HepG2 (cell line): ENCODE measurements at regions not wholly inside any gene's neighbourhood (a gene's known extent, or its start where the extent isn't known, plus 50 kb on each side); places are given as distances from the start of the nearest gene placed in this dataset.

Source experiments
- ATAC-seq: fragments of 200-7000 bp; cut with Tn5 transposase; 3 replicates; pipeline ENCODE4 v1.9.1; 2020; ENCODE audit warnings: mild to moderate bottlenecking, moderate library complexity
- BruUV-seq: library from RNA; stranded (reverse); fragments of 400-500 nt; replicated peaks from 2 replicates; lab custom pipeline; 2021; lab: Mats Ljungman, UMichigan
- CTCF ChIA-PET: fragments of 300-600 bp; formaldehyde crosslinking; extraction: SDS; loops from one replicate; lab custom pipeline; 2021; ENCODE audit warnings: low total read pairs, inconsistent platforms, low intra/inter-chr PET ratio; lab: Yijun Ruan, JAX
- POLR2A ChIA-PET: fragments of 350-600 bp; sonication (Branson Sonifier 250); formaldehyde crosslinking; loops from one replicate; lab custom pipeline; 2020; ENCODE audit warnings: antibody characterized with exemption, inconsistent platforms; lab: Yijun Ruan, JAX
- DNase-seq: peaks from one replicate; pipeline ENCODE4 v3.0.0-alpha.2; 2015; ENCODE audit warnings: low spot score
- FAIRE-seq: peaks from 3 replicates; lab custom pipeline; 2011; peaks lifted over from hg19 to GRCh38; lab: Jason Lieb, UNC
- H2AFZ ChIP-seq: one replicate; pipeline ENCODE4 v1.6.1; 2011; ENCODE audit warnings: low read length, inconsistent platforms
- H3K27ac ChIP-seq: fragments of 300-600 bp; 3 replicates; pipeline ENCODE4 v1.8.0; 2011; ENCODE audit warnings: mixed run types, mild to moderate bottlenecking, mixed read lengths, low read length, inconsistent platforms; ENCODE audit not compliant: insufficient read depth; ENCODE audit errors: extremely low read length
- H3K27me3 ChIP-seq, 2 experiments: fragments of 200-600 bp in 1 of 2; 2 replicates in 1 of 2; 3 replicates in 1 of 2; pipeline versions ENCODE4 v1.6.0 to v1.8.0; 2011; ENCODE audit warnings: low read length in 2 of 2, mild to moderate bottlenecking in 2 of 2, moderate library complexity in 2 of 2, inconsistent platforms in 1 of 2; ENCODE audit not compliant: insufficient read depth in 2 of 2, control insufficient read depth in 1 of 2
- H3K36me3 ChIP-seq, 2 experiments: fragments of 200-600 bp in 1 of 2; replicated peaks in 1 of 2; 2 replicates in 1 of 2; 3 replicates in 1 of 2; pipeline versions ENCODE4 v1.5.1 to v1.8.0; 2011; ENCODE audit warnings: low read length in 2 of 2, inconsistent platforms in 1 of 2; ENCODE audit not compliant: insufficient read depth in 2 of 2, control insufficient read depth in 1 of 2
- H3K4me1 ChIP-seq: 2 replicates; pipeline ENCODE4 v1.5.1; 2012; ENCODE audit warnings: low read length, inconsistent platforms; ENCODE audit not compliant: insufficient read depth
- H3K4me2 ChIP-seq: 2 replicates; pipeline ENCODE4 v1.6.0; 2011; ENCODE audit warnings: low read depth, low read length, inconsistent platforms
- H3K4me3 ChIP-seq, 3 experiments: fragments of 200-600 bp in 1 of 3; sonication (generic), shearing (Covaris generic) in 1 of 3; replicated peaks in 1 of 3; 2 replicates each; pipeline ENCODE4 v1.5.1; 2011 to 2016; ENCODE audit warnings: low read length in 3 of 3, inconsistent platforms in 2 of 3, low read depth in 2 of 3, mild to moderate bottlenecking in 2 of 3, control low read depth in 1 of 3, mixed read lengths in 1 of 3; ENCODE audit not compliant: insufficient read depth in 1 of 3
- H3K79me2 ChIP-seq: one replicate; pipeline ENCODE4 v1.6.1; 2011; ENCODE audit warnings: low read length, inconsistent platforms; ENCODE audit not compliant: insufficient read depth
- H3K9ac ChIP-seq: 2 replicates; pipeline ENCODE4 v1.6.0; 2011; ENCODE audit warnings: mild to moderate bottlenecking, low read depth, low read length, inconsistent platforms; ENCODE audit not compliant: insufficient read depth
- H3K9me3 ChIP-seq: 2 replicates; pipeline ENCODE4 v1.5.1; 2012; ENCODE audit warnings: mild to moderate bottlenecking, low read length
- H4K20me1 ChIP-seq: 2 replicates; pipeline ENCODE4 v1.6.0; 2011; ENCODE audit warnings: inconsistent platforms, mild to moderate bottlenecking, low read length, moderate library complexity; ENCODE audit not compliant: insufficient read depth
- AGO2 ChIP-seq: fragments of 200-400 bp; formaldehyde crosslinking; optimal IDR thresholded peaks from 2 replicates; pipeline ENCODE3; 2017; ENCODE audit warnings: mild to moderate bottlenecking, low read depth, low read length, moderate library complexity
- CSRNP2 ChIP-seq: sonication (generic); formaldehyde crosslinking; conservative IDR thresholded peaks from 2 replicates; pipeline ENCODE4 v1.8.0; 2022; ENCODE audit warnings: low read depth, missing genetic modification reagents
- GMEB2 ChIP-seq: IDR thresholded peaks from 2 replicates; pipeline ENCODE4 v1.6.1; 2016; ENCODE audit warnings: missing biosample characterization, missing genetic modification reagents, low read depth
- ONECUT2 ChIP-seq: sonication (generic); formaldehyde crosslinking; IDR thresholded peaks from 2 replicates; pipeline ENCODE4 v1.4.0; 2020; ENCODE audit warnings: missing genetic modification reagents
- SNRNP70 ChIP-seq: fragments of 200-400 bp; formaldehyde crosslinking; IDR thresholded peaks from 2 replicates; pipeline ENCODE4 v1.6.1; 2017; ENCODE audit warnings: mild to moderate bottlenecking, low read depth, low read length, moderate library complexity
- TFDP1 ChIP-seq: IDR thresholded peaks from 2 replicates; pipeline ENCODE4 v1.6.1; 2016; ENCODE audit warnings: missing compliant biosample characterization, missing genetic modification reagents, borderline replicate concordance
- ZBTB3 ChIP-seq: sonication (generic); formaldehyde crosslinking; IDR thresholded peaks from 2 replicates; pipeline ENCODE4 v1.4.0; 2020; ENCODE audit warnings: low read depth, mild to moderate bottlenecking, moderate library complexity, missing genetic modification reagents, borderline replicate concordance
- ZNF18 ChIP-seq: sonication (generic); formaldehyde crosslinking; IDR thresholded peaks from 2 replicates; pipeline ENCODE4 v1.8.0; 2022; ENCODE audit warnings: mild to moderate bottlenecking, missing genetic modification reagents; ENCODE audit not compliant: insufficient replicate concordance
- ZNF703 ChIP-seq: sonication (generic); formaldehyde crosslinking; IDR thresholded peaks from 2 replicates; pipeline ENCODE4 v1.5.1; 2020; ENCODE audit warnings: missing genetic modification reagents, mild to moderate bottlenecking, moderate library complexity, borderline replicate concordance
- ZNF740 ChIP-seq: sonication (generic); formaldehyde crosslinking; IDR thresholded peaks from 2 replicates; pipeline ENCODE4 v1.4.0; 2020; ENCODE audit warnings: missing genetic modification reagents
- WGBS: methylation state at CpG from one replicate; pipeline ENCODE4 v1.1.6; 2017; ENCODE audit warnings: low lambda C conversion rate; 5-methylcytosine and 5-hydroxymethylcytosine counted together
- in situ Hi-C: cut with HindIII; loops from 2 replicates; pipeline ENCODE4 v1.10.0; 2017; ENCODE audit warnings: low pct_unique_long_range_greater_than_20kb; ENCODE audit not compliant: extremely low pct_ligation_motif_present
- intact Hi-C: fragments of 100-400 bp; cut with micrococcal nuclease; formaldehyde crosslinking; loops from one replicate; pipeline ENCODE4 v1.10.0; 2022; ENCODE audit not compliant: unreplicated experiment

GRCh38 chr21:28419811-28420210 is 572.9 kb downstream of the LTN1 start:
- Histone ChIP-seq H3K9me3 (peaks cover 87% of the 10 kb centered on the region), H3K4me2 (no peak overlapping the region), H3K4me3 (no peak overlapping the region), H3K9ac (no peak overlapping the region), H3K27me3 (no peaks in the 10 kb centered on the region), H3K36me3 (no peaks in the 10 kb centered on the region), H2AFZ (no peak overlapping the region), H3K27ac (no peak overlapping the region), H4K20me1 (no peaks in the 10 kb centered on the region), H3K79me2 (no peaks in the 10 kb centered on the region), H3K4me1 (no peaks in the 10 kb centered on the region)
- DNase-seq (no peak), ATAC-seq (no peak), FAIRE-seq (no peak)
- intact Hi-C loops (no loop called here), in situ Hi-C loops (no loop called here)
- ChIA-PET CTCF (no interaction called here), POLR2A (no interaction called here)
- TF ChIP-seq ZNF703 (CRISPR knock-in tag) = no peak
- no peak for TF ChIP-seq ZNF740 (CRISPR knock-in tag)
- BruUV-seq = no TSS peak
- 4% methylated on average over 2 of the region's 2 CpGs for WGBS

GRCh38 chr21:28418726-28419514 is 573.8 kb downstream of the LTN1 start:
- Histone ChIP-seq H2AFZ (no peak overlapping the region), H3K27me3 (no peaks in the 10 kb centered on the region), H4K20me1 (no peaks in the 10 kb centered on the region), H3K9ac (no peak overlapping the region), H3K4me1 (no peaks in the 10 kb centered on the region), H3K27ac (no peak overlapping the region), H3K4me3 (no peak overlapping the region), H3K36me3 (no peaks in the 10 kb centered on the region), H3K4me2 (no peak overlapping the region), H3K79me2 (no peaks in the 10 kb centered on the region), H3K9me3 (peaks cover 86% of the 10 kb centered on the region)
- intact Hi-C loops = no loop called here
- DNase-seq = no peak
- ChIA-PET CTCF (no interaction called here), POLR2A (no interaction called here)
- 19% methylated on average over 6 of the region's 6 CpGs for WGBS
- ATAC-seq = no peak
- no TSS peak for BruUV-seq
- no peak for FAIRE-seq
- in situ Hi-C loops = no loop called here
- TF ChIP-seq AGO2 = no peak
- TF ChIP-seq ZNF18 (CRISPR knock-in tag) = no peak
- no peak for TF ChIP-seq SNRNP70
- no peak for TF ChIP-seq CSRNP2 (CRISPR knock-in tag)
- no peak for TF ChIP-seq ZBTB3
- TF ChIP-seq ONECUT2 (CRISPR knock-in tag) = no peak
- no peak for TF ChIP-seq TFDP1
- no peak for TF ChIP-seq GMEB2
